ENCODE measurements at regions not wholly inside any gene's neighbourhood (a gene's known extent, or its start where the extent isn't known, plus 50 kb on each side); places are given as distances from the start of the nearest gene placed in this dataset.

- DNase-seq: no peak
Measured at GRCh38 chr9:134487066-134487710, 154.4 kb upstream of the COL5A1 start.

GRCh38 chr9:134488331-134489280, 153.0 kb upstream of the COL5A1 start:
- no peak for DNase-seq

- DNase-seq: no peak
Measured at GRCh38 chr9:134489621-134490408, 151.8 kb upstream of the COL5A1 start.

- no peak for DNase-seq
Measured at GRCh38 chr9:134490446-134490845, 151.2 kb upstream of the COL5A1 start.

- no peak for DNase-seq
Measured at GRCh38 chr9:134491196-134491835, 150.3 kb upstream of the COL5A1 start.

- no peak for DNase-seq
Measured at GRCh38 chr9:134491856-134492255, 149.7 kb upstream of the COL5A1 start.

GRCh38 chr9:134492281-134492691, 149.3 kb upstream of the COL5A1 start:
- DNase-seq: no peak

- no peak for DNase-seq
Measured at GRCh38 chr9:134492721-134493460, 148.7 kb upstream of the COL5A1 start.

- no peak for DNase-seq
Measured at GRCh38 chr9:134493461-134494272, 147.9 kb upstream of the COL5A1 start.

GRCh38 chr9:134494273-134494815, 147.3 kb upstream of the COL5A1 start:
- no peak for DNase-seq

GRCh38 chr9:134494905-134495304, 146.7 kb upstream of the COL5A1 start:
- DNase-seq: no peak

GRCh38 chr9:134495881-134496412, 145.7 kb upstream of the COL5A1 start:
- no peak for DNase-seq

GRCh38 chr9:134496413-134497282, 145.0 kb upstream of the COL5A1 start:
- no peak for DNase-seq

GRCh38 chr9:134497283-134497860, 144.2 kb upstream of the COL5A1 start:
- DNase-seq: no peak

- no peak for DNase-seq
Measured at GRCh38 chr9:134498814-134499166, 142.8 kb upstream of the COL5A1 start.

GRCh38 chr9:134500931-134501760, 140.5 kb upstream of the COL5A1 start:
- no peak for DNase-seq

GRCh38 chr9:134501761-134502265, 139.8 kb upstream of the COL5A1 start:
- DNase-seq: no peak

- no peak for DNase-seq
Measured at GRCh38 chr9:134502266-134502791, 139.3 kb upstream of the COL5A1 start.
